ENCODE measurements at regions not wholly inside any gene's neighbourhood (a gene's known extent, or its start where the extent isn't known, plus 50 kb on each side); places are given as distances from the start of the nearest gene placed in this dataset.
"Not testable (repeated sequence)": the region's sequence is repeated elsewhere in the genome, so short reads cannot be mapped to it uniquely, and the experiment has no call there.

- DNase-seq (ENCODE audit: low read depth): no peak
Measured at GRCh38 chr2:125364192-125364983, 1291.6 kb upstream of the GYPC start.

- DNase-seq (ENCODE audit: low read depth): no peak
Measured at GRCh38 chr2:125364984-125365265, 1291.0 kb upstream of the GYPC start.

- DNase-seq (ENCODE audit: low read depth): no peak
Measured at GRCh38 chr2:125371867-125372266, 1284.1 kb upstream of the GYPC start.

- no peak for DNase-seq (ENCODE audit: low read depth)
Measured at GRCh38 chr2:125373293-125373692, 1282.7 kb upstream of the GYPC start.

GRCh38 chr2:125386074-125386473, 1269.9 kb upstream of the GYPC start:
- no peak for DNase-seq (ENCODE audit: low read depth)

GRCh38 chr2:125397535-125398251, 1258.3 kb upstream of the GYPC start:
- DNase-seq (ENCODE audit: low read depth): no peak

GRCh38 chr2:125398738-125399524, 1257.0 kb upstream of the GYPC start:
- no peak for DNase-seq (ENCODE audit: low read depth)

GRCh38 chr2:125405816-125406215, 1250.1 kb upstream of the GYPC start:
- no peak for DNase-seq (ENCODE audit: low read depth)

- DNase-seq (ENCODE audit: low read depth): no peak
Measured at GRCh38 chr2:125408874-125409538, 1247.0 kb upstream of the GYPC start.

- no peak for DNase-seq (ENCODE audit: low read depth)
Measured at GRCh38 chr2:125418483-125418882, 1237.5 kb upstream of the GYPC start.

GRCh38 chr2:125422198-125422770, 1233.7 kb upstream of the GYPC start:
- DNase-seq (ENCODE audit: low read depth): not testable (repeated sequence)

GRCh38 chr2:125424266-125424785, 1231.6 kb upstream of the GYPC start:
- DNase-seq (ENCODE audit: low read depth): no peak

- no peak for DNase-seq (ENCODE audit: low read depth)
Measured at GRCh38 chr2:125427721-125428315, 1228.1 kb upstream of the GYPC start.

GRCh38 chr2:125444106-125444505, 1211.9 kb upstream of the GYPC start:
- DNase-seq (ENCODE audit: low read depth): no peak

GRCh38 chr2:125445495-125445894, 1210.5 kb upstream of the GYPC start:
- no peak for DNase-seq (ENCODE audit: low read depth)

- no peak for DNase-seq (ENCODE audit: low read depth)
Measured at GRCh38 chr2:125450092-125450491, 1205.9 kb upstream of the GYPC start.

- DNase-seq (ENCODE audit: low read depth): no peak
Measured at GRCh38 chr2:125455110-125455509, 1200.8 kb upstream of the GYPC start.

GRCh38 chr2:125456693-125457363, 1199.1 kb upstream of the GYPC start:
- no peak for DNase-seq (ENCODE audit: low read depth)

- no peak for DNase-seq (ENCODE audit: low read depth)
Measured at GRCh38 chr2:125471963-125472362, 1184.0 kb upstream of the GYPC start.

- DNase-seq (ENCODE audit: low read depth): no peak
Measured at GRCh38 chr2:125479143-125479636, 1176.8 kb upstream of the GYPC start.

GRCh38 chr2:125490308-125490707, 1165.7 kb upstream of the GYPC start:
- DNase-seq (ENCODE audit: low read depth): no peak
